Body of pancreas (tissue), 4 donors: ENCODE measurements at regions not wholly inside any gene's neighbourhood (a gene's known extent, or its start where the extent isn't known, plus 50 kb on each side); places are given as distances from the start of the nearest gene placed in this dataset.

Experiments
- CTCF ChIP-seq, 7 experiments: fragments of 450-650 bp in 4 of 7; fragments of 200-600 bp in 3 of 7; sonication (generic) in 3 of 7; IDR thresholded peaks; one replicate each; pipeline ENCODE4 v1.5.1; 2016 to 2019; ENCODE audit warnings: antibody characterized with exemption in 7 of 7
- POLR2A ChIP-seq, 3 donors: fragments of 450-650 bp; IDR thresholded peaks; one replicate each; pipeline ENCODE4 v1.6.1; 2016; ENCODE audit warnings: antibody characterized with exemption in 3 of 3, mild to moderate bottlenecking in 2 of 3

DNA sequence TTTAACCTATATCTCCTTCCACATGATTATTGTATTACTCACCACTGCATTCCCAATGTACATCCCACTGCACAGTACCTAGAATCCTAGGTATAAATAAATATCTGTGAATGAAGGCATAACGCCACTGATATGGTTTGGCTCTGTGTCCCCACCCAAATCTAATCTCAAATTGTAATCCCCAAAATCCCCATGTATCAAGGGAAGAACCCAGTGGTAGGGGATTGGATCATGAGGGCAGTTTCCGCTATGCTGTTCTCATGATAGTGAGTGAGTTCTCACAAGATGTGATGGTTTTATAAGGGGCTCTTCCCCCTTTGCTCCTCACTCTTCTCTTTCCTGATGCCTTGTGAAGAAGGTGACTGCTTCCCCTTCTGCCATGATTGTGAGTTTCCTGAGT lies 599.0 kb upstream of the ADGRL2 start:
- no peak for TF ChIP-seq CTCF (IDR thresholded peaks at IDR 0.05)
- no peak for TF ChIP-seq POLR2A (IDR thresholded peaks at IDR 0.05)
